ENCODE measurements at regions not wholly inside any gene's neighbourhood (a gene's known extent, or its start where the extent isn't known, plus 50 kb on each side); places are given as distances from the start of the nearest gene placed in this dataset.
"Not testable (repeated sequence)": the region's sequence is repeated elsewhere in the genome, so short reads cannot be mapped to it uniquely, and the experiment has no call there.

DNA sequence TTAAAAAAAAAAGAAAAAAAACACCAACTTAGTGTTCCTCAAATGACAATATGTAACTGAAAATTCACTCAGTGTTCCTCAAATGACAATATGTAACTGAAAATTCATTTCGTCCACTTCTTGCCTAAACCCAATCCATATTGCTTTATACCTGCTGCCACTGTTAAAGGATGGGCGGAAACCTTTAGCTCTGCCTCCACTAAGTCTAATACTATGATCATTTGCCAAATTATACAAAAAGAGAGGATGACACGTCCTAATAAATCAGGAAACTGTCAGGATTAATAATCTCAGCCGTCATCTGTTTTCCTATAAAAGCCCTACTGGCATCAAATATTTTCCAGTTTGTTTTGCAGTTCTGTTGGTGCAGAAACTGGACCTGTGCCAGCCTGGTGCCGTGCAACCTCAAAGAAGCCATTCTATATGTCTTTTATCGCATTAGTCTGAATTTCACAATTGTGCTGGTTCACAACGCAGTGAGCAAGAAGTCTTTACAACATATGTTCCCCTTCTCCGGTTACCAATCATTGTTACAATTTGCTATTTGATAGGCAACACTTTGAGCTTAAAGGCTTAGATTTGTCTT lies 160.4 kb upstream of the KCNH8 start:
- DNase-seq (ENCODE audit: low read depth): no peak

DNA sequence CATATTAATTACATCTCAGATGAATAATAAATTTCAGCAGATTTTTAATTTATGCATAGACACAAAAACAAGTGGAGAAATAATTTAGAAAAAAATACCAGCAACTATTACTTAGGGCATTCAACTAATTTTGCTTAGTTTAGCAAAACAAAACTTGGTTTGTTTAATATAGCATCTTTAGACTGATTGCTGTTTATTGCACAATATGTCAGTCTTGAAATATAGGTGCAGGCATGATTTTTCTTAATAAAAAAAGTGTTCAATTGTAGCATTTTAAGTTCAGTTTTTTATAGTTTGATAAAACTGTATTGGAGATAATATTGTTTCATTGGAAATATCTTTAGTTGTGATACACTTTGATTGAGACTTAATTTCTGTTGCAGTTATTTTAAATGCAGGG lies 161.2 kb upstream of the KCNH8 start:
- no peak for DNase-seq (ENCODE audit: low read depth)

DNA sequence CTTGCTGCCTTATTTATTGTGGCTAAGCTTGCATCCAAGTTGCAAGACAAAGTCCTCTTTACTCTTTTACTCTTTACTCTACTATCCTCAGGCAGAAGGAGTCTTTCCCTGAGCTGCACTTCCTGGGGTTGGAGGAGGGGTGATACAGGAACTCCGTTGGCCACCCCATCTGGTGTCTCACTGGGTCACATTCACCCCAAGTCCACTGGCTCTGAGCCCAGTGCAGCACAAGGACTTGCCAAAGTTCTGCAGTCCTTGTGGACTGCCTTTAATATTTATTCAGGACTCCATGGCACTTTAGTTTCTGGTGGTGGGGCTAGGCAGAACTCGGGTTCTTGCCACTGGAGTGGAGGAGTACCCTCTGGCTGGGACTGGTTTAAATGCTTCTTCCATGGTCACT lies 165.4 kb upstream of the KCNH8 start:
- DNase-seq (ENCODE audit: low read depth): no peak

DNA sequence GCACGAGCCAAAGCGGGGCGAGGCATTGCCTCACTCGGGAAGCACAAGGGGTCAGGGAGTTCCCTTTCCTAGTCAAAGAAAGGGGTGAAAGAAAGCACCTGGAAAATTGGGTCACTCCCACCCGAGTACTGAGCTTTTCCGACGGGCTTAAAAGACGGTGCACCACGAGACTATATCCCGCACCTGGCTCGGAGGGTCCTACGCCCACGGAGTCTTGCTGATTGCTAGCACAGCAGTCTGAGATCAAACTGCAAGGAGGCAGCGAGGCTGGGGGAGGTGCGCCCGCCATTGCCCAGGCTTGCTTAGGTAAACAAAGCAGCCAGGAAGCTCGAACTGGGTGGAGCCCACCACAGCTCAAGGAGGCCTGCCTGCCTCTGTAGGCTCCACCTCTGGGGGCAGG lies 172.2 kb upstream of the KCNH8 start:
- not testable (repeated sequence) for DNase-seq (ENCODE audit: low read depth)

DNA sequence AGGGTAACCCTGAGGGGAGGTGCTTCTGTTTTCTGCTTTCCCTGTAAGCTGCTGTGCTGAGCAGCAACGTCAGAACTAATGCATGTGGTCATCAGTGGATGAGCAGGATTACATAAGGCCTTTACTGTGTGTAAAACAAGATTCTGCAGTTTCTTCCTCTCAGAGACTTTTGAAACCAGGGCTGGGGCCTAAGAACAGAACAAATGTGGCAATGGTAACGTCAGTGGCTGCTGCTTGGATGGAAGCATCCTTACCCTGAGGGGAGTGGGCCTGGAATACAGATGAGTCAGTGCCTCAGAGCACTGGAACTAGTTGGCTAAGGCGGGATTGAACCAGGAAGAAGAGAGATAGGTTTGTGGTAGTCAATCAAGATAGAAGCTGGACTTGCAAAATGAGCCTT lies 180.2 kb upstream of the KCNH8 start:
- no peak for DNase-seq (ENCODE audit: low read depth)

DNA sequence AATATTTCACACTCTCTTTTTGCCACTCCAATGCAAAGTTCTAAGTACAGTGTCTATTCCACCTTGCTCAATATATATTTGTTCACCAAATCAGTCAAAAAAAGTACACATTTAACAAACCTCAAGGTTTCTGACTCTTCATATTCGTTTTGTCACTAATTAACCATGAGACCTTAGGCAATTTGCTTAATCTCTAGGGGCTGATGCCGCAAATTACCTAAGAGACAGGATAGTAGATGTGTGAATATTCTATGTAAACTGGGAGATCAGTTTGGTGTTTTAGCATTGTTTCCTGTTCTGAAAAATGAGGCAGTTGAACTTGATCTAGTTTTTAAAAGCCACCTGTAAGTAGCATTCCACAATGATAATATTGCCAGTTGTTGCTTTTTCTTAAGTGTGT lies 182.5 kb upstream of the KCNH8 start:
- DNase-seq (ENCODE audit: low read depth): no peak

DNA sequence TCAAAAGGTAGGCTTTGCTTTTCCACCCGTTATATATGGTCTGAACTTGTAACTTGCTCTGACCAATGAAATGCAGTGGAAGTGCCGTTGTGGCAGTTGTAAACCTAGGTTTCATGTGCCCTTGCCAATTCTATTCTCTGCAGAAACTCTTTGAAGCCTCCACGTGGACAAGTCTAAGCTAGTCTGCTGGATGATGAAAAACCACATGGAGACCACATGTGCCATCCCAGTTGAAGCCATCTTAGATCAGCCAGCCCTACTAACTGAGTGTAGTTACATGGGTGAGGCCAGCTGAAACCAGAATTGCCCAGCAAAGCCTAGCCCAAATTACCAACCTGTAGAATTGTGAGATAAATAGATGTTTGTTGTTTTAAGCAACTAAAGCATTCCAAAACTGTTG lies 183.7 kb upstream of the KCNH8 start:
- no peak for DNase-seq (ENCODE audit: low read depth)

DNA sequence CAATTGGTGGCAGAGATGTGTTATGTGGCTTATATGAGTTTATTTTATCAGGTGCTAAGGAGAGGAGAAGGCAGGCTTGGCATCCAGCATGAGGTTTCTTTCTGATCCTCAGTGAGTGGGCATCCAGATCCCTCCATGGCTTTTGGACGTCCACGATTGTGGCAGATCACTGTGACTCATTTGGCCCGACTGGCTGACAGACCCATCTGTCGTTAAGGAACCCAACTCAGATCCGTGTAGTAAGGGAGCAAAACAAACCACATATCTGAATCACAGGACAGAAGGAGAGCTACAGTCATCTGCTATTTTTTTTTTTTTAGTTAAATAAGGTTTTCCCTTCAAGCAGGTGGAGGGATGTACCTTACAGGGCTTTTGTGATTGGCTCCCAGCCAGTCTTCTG lies 197.0 kb upstream of the KCNH8 start:
- DNase-seq (ENCODE audit: low read depth): no peak

DNA sequence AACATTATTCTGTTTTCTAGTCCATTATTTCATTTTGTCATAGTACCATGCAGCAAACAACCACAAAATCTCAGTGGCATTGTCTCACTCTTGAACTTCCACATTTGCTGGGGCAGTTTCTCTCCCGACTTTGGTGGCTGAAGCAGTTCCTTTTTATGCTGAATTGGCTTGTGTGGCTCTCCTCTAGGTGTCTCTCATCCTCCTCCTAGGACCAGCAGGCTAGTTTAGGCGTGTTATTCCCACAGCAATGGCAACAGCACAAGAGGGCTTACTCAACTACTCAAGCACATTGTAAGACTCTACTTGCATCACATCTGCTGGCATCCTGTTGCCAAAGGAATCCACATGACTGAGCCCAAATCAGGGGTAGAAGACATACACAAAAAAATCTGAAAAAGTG lies 201.8 kb upstream of the KCNH8 start:
- DNase-seq (ENCODE audit: low read depth): no peak

DNA sequence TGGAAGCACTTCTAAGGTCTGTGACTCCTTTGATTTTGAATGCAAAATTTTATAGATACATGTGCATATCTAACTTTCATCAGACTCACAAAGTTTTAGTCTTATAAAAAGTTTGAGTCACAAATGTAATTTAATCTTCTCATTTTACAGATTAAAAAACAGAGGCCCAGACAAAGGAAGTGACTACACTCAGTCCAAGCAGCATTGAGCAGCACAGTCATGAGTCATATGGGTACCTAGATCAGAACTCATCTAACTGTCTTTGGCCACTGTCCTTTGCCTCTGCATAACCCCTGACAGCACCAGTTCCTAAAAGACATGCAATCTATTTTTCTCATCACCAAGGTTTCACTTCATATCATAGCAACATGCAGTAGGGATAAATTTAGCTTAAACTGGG lies 210.7 kb upstream of the KCNH8 start:
- no peak for DNase-seq (ENCODE audit: low read depth)

DNA sequence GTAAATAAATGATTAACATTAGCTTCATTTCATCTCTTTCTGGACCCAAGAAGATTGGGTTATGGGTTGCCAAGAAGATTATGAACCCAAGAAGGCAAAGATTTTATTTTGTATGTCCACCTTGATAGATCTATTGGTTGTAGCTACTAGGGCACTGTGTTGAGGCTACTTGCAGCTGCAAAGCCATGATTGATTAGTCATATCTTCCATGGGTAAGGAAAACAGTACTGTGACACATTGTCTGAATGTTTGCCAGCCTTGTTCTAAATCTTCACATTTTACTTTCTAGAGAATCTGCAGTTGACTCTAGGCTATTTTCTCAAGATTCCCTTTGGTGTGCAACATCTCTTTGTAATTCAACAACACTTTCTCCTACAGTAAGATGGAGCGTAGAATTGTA lies 229.2 kb upstream of the KCNH8 start:
- no peak for DNase-seq (ENCODE audit: low read depth)

DNA sequence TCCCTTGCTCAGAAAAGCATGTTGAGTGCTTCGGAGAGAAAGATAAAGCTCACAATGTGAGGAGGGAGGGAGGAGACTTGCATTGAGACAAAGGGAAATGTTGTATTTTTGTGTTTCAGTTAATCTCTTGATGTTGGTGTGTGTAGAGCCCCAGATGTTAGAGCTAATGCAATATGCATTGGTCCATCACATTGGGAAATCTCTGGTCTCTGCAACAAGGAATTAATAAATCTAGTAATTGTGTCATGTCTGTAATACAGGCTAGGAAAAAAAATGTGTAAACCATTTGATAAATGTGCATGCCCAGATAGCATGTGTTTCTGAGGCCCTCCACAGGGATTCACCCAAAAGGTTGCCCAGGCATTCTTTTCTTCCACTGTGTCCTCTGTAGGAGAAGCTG lies 230.4 kb upstream of the KCNH8 start:
- DNase-seq (ENCODE audit: low read depth): no peak

DNA sequence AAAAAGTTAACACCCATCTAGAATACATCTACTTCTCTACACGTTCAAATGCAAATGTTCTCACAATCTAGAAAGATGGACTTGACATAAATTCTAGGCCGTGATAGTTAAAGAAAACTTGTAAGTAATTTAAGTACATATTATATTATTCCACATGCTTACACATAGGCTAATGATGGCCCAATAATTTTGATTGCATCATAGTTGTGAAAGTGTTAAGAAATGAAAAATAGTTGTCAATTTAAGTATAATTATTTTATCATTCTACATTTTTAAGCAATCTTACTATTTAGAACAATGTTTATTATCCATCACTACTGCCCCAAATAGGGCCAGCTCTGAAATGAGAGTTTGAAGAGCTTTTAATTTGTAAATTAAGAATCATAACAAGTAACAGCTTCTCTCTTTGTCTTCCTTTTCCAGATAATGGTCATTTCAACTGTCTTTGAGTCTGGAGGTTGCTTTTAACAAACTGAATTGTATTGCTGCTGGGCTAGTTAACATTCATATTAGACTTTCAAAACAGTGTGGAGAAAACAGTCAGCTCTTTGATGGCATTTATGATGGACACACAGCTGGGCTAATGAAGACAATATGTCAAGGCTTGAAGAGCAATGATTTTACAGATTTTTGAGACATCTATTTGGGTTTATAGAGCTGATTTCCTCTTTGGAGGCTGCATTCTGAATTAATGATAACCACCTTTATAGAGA lies 246.1 kb upstream of the KCNH8 start:
- no peak for DNase-seq (ENCODE audit: low read depth)

DNA sequence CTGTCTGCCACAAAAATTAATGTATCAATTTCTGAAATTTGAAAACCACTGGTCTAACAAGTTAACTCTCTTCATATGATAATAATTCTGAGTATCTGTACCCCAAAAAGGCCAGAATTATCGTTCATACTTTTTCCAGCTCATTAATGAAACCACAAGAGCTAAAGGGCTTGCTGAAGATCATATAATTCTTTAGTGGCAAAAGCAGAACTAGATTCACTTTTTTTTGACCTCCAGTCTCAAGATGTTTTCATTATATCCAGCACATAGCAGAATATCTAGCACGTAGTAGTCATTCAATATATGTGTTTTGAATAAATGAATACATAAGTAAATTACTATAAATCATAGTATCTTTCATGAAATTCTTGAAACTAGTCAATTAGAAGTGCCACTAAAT lies 246.7 kb upstream of the KCNH8 start:
- DNase-seq (ENCODE audit: low read depth): no peak

DNA sequence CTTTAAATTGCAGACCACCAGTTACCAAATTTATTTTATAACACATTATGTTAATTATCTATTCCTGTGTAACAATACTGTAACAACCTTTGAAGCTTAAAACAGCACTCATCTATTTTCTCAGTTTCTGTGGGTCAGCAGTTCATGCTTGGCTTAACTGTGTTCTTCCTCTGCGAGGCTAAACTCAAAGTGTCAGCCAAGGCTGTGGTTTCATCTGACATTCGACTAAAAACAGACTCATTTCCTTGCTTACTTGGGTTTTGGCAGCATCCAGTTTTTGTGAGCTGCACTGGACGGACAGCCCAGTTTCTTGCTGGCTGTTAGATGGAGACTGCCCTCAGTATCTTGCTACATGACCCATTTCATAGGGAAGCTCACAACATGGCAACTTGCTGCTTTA lies 247.3 kb upstream of the KCNH8 start:
- DNase-seq (ENCODE audit: low read depth): no peak

DNA sequence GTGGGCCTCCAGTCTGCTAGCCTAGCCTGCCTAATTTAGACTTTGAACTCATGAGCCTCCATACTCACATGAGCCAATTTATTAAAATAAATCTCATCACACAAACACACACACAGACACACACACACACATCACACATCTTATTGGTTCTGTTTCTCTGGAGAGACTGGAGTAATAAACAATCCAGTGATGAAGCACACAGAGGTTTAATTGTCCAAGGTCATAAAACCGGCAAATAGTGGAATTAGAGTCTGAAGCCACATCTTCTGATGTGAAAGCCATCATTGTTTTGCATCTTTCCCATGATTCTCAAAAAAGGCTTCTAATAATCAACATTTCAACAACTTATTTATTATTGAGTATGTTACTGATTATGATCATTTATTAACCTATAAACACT lies 249.4 kb upstream of the KCNH8 start:
- no peak for DNase-seq (ENCODE audit: low read depth)

DNA sequence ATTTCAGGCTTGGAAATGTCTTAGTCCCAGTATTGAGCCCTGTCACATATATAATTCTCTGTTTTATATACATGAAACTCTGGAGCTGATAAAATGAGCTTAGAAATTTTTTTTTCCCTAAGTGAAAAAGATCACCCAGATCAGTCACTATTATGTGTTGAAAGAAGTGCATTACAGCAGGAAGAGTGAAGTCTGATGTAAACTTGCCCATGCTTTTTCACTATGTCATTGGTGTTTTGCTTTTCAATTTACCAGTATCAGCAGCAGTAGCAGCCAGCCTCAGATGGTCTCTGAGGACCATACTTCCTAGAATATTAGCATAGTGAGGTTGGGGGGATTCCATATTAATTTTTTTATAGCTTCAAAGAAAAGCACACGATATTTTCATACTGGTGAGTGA lies 255.6 kb upstream of the KCNH8 start:
- DNase-seq (ENCODE audit: low read depth): no peak

DNA sequence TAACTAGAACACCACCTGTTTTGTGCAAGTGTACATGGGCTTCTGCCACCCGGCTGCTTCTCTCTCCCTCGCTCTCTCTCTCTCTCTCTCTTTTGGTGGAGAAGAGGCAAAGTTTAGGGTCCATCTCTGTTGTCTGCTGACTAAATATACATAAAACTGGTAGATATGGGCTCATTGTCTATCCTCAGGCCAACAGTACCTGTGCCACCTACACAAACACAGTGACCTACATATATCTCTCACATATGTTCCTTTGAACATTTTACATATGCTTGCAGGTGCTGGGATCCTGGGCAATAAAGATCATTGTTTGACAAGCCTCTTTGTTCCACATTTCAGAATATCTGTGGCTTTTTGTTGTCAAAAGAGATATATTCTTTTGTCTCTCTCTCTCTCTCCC lies 256.3 kb upstream of the KCNH8 start:
- DNase-seq (ENCODE audit: low read depth): no peak

DNA sequence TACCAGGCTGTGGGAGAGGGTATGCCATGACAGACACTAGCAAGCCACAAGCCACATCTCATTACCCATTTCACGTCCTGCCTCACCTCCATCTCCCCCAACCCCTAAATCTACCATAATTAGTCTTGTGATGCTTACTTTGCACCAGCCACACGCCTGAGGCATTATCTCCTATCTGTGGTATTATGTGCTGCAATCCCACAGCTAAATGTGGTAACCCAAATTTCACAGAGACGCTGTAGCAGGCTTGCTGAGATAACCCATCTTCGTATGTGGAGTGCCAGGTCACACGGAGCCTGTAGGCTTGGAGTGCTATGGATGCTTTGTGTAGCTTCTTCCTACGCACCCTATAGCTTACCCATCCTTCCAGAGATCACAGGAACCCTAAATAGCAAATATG lies 256.7 kb upstream of the KCNH8 start:
- no peak for DNase-seq (ENCODE audit: low read depth)

DNA sequence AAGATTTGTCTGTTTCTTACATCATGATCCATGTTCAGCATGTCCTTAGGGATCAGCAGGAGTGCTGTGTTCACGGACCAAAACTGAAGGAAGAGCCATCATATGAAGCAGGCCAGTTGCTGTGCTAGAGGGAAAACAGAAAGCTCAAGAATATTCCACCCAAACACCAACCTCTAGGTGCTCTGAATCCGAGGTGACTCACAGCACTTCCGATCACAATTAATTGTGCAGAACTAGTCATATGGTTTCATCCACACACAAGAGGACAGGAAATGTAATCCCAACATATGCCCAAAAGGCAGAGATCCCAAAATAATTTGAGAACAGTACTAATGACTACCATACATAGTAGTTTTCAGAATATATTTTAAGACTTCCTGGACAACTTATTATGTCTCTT lies 257.9 kb upstream of the KCNH8 start:
- no peak for DNase-seq (ENCODE audit: low read depth)

DNA sequence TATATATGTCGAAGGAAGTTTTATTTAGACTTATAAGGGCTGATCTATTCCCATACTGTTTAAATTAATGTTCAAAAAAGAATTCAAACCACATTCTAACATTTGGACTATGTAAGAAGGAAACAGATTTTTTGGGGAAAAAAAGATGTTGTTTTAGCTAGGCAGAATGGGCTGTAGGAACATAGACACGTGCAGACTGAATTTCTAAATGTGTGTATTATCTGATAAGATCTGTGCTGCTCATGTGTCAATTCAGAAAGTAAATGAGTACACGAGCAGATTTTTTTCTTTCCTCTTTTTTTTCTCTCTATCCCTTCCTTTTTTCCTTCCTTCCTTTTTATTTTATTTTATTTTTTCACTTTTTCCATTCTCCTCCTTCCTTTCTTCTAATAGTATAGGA lies 259.5 kb upstream of the KCNH8 start:
- DNase-seq (ENCODE audit: low read depth): no peak

DNA sequence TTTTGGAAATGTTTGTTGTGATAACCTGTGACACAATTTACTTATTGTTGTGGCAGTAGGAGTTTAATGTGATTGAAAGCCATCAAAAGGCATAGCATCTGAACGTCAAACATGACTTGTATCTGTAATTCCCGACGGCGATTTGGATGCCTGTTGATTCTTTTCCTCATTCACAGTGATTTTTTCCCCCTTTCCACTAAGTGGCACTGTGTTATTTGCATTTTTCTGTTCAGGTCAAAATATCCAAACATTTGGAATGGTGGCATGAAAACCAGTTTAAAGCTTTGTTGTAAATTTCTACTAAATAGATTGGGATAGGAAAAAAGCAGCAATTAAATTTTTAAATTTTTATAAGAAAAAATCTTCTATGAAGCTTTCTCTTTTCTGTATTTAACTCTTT lies 259.9 kb upstream of the KCNH8 start:
- no peak for DNase-seq (ENCODE audit: low read depth)

DNA sequence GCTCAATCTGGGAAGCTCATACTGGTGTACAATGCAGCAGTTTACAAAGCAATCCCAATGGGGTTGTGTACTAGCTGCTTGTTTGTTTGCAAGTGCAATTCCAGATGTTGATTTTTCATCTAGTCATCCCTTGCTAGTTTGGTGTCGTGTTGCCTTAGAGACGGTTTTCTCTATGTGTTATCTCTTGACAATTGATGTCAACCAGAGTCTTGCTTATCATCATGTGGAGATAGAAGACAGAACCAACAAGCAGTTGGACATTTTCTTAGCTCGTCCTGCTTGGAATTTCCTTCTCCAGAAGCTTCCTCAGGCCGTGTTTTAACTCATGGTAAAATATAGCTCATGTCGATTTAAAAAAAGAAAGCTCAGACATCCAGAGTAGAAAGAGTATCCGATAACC lies 262.0 kb upstream of the KCNH8 start:
- no peak for DNase-seq (ENCODE audit: low read depth)

DNA sequence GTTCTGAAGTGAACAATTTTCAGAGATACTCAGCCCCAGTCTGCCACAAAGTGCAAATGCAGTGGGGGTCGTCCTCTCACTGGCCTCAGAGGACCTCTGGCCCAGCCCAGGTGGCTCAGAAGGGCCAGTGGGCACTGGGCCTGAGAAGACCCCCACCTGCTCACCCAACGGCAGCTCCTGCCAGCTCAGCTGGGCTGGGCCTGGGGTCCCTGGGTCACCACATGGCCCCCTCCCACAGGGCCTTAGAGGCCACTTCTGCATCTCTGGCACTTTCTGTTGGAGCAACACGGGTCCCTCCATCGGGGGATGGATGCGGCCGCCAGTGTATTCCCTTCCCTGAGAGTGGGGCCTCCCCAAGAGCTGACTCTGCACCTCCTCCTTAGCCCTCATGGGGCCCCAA lies 262.7 kb upstream of the KCNH8 start:
- no peak for DNase-seq (ENCODE audit: low read depth)

Measured in T follicular helper cell (primary cell).